Thyroid gland (tissue), 4 donors: ENCODE measurements at regions not wholly inside any gene's neighbourhood (a gene's known extent, or its start where the extent isn't known, plus 50 kb on each side); places are given as distances from the start of the nearest gene placed in this dataset.

ENCODE experiments used
- POLR2A ChIP-seq, 2 donors: fragments of 450-650 bp; IDR thresholded peaks; one replicate each; pipeline ENCODE4 v1.6.1; 2017; ENCODE audit warnings: antibody characterized with exemption in 2 of 2, mild to moderate bottlenecking in 2 of 2, moderate library complexity in 1 of 2
- TF ChIP-seq, protein P1 (sequence below), 6 experiments: fragments of 200-600 bp in 3 of 6; fragments of 450-650 bp in 3 of 6; sonication (generic) in 3 of 6; IDR thresholded peaks; one replicate each; pipeline ENCODE4 v1.5.1; 2016 to 2019; ENCODE audit warnings: antibody characterized with exemption in 6 of 6, mild to moderate bottlenecking in 2 of 6, inconsistent platforms in 1 of 6, moderate library complexity in 1 of 6

DNA sequence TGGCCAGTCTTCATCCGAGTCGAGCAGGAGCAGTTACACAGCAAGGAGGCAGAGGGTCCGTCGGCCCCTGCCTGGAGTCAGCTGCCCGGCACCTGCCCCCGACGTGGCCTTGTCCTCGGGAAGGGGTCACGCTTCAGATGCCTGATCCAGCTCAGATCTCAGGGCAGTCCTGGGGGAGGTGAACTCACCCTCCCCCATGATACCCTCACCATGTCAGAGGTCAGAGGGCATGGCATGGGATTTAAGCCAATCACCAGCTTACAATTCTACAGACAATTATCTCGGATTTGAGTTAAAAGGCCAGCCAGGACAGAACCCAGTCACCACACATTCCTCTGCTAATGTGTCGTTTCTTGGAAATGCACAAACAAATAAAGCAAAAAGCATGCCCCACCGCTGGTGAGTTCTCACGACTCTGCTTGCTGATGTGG is 211.3 kb downstream of the FOXL1 start:
- TF ChIP-seq, protein P1, sequence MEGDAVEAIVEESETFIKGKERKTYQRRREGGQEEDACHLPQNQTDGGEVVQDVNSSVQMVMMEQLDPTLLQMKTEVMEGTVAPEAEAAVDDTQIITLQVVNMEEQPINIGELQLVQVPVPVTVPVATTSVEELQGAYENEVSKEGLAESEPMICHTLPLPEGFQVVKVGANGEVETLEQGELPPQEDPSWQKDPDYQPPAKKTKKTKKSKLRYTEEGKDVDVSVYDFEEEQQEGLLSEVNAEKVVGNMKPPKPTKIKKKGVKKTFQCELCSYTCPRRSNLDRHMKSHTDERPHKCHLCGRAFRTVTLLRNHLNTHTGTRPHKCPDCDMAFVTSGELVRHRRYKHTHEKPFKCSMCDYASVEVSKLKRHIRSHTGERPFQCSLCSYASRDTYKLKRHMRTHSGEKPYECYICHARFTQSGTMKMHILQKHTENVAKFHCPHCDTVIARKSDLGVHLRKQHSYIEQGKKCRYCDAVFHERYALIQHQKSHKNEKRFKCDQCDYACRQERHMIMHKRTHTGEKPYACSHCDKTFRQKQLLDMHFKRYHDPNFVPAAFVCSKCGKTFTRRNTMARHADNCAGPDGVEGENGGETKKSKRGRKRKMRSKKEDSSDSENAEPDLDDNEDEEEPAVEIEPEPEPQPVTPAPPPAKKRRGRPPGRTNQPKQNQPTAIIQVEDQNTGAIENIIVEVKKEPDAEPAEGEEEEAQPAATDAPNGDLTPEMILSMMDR (IDR thresholded peaks at IDR 0.05): no peak
- no peak for TF ChIP-seq POLR2A (IDR thresholded peaks at IDR 0.05)
